Activated T-cell treated with anti-CD3 and anti-CD28 coated beads, Interleukin-2, amount 50 U/mL, for 1 hour (primary cell): ENCODE measurements at regions not wholly inside any gene's neighbourhood (a gene's known extent, or its start where the extent isn't known, plus 50 kb on each side); places are given as distances from the start of the nearest gene placed in this dataset.

ENCODE experiments used
- DNase-seq: peaks from one replicate; pipeline ENCODE4 v3.0.0-alpha.2; 2020

GRCh38 chr5:164651546-164652275 is 1146.3 kb downstream of the MAT2B start:
- DNase-seq: no peak

- DNase-seq: no peak
Observed at GRCh38 chr5:164652276-164652660, 1146.8 kb downstream of the MAT2B start.

- DNase-seq: no peak
Observed at GRCh38 chr5:164663198-164663989, 1158.0 kb downstream of the MAT2B start.

GRCh38 chr5:164671640-164672039 is 1166.2 kb downstream of the MAT2B start:
- DNase-seq: no peak

GRCh38 chr5:164672205-164672604 is 1166.8 kb downstream of the MAT2B start:
- DNase-seq: no peak

GRCh38 chr5:164672931-164673694 is 1167.7 kb downstream of the MAT2B start:
- DNase-seq: no peak

GRCh38 chr5:164679461-164679860 is 1174.0 kb downstream of the MAT2B start:
- no peak for DNase-seq

GRCh38 chr5:164680216-164680615 is 1174.8 kb downstream of the MAT2B start:
- DNase-seq: no peak

- DNase-seq: no peak
Observed at GRCh38 chr5:164680812-164681520, 1175.5 kb downstream of the MAT2B start.

- no peak for DNase-seq
Observed at GRCh38 chr5:164687391-164687790, 1182.0 kb downstream of the MAT2B start.

- DNase-seq: no peak
Observed at GRCh38 chr5:164688437-164688836, 1183.0 kb downstream of the MAT2B start.

GRCh38 chr5:164708831-164709230 is 1203.4 kb downstream of the MAT2B start:
- DNase-seq: no peak

- no peak for DNase-seq
Observed at GRCh38 chr5:164713682-164714081, 1208.3 kb downstream of the MAT2B start.

- no peak for DNase-seq
Observed at GRCh38 chr5:164721116-164721515, 1215.7 kb downstream of the MAT2B start.

- DNase-seq: no peak
Observed at GRCh38 chr5:164721656-164722055, 1216.2 kb downstream of the MAT2B start.

- DNase-seq: no peak
Observed at GRCh38 chr5:164722702-164723101, 1217.3 kb downstream of the MAT2B start.

GRCh38 chr5:164727012-164727411 is 1221.6 kb downstream of the MAT2B start:
- DNase-seq: no peak

- no peak for DNase-seq
Observed at GRCh38 chr5:164728733-164729132, 1223.3 kb downstream of the MAT2B start.

- DNase-seq: no peak
Observed at GRCh38 chr5:164735334-164735733, 1229.9 kb downstream of the MAT2B start.

- DNase-seq: no peak
Observed at GRCh38 chr5:164741376-164741775, 1236.0 kb downstream of the MAT2B start.

- no peak for DNase-seq
Observed at GRCh38 chr5:164742025-164742424, 1236.6 kb downstream of the MAT2B start.

GRCh38 chr5:164746723-164747122 is 1241.3 kb downstream of the MAT2B start:
- DNase-seq: no peak

GRCh38 chr5:164747371-164747770 is 1242.0 kb downstream of the MAT2B start:
- no peak for DNase-seq
